GM13977 (cell line): ENCODE measurements at regions not wholly inside any gene's neighbourhood (a gene's known extent, or its start where the extent isn't known, plus 50 kb on each side); places are given as distances from the start of the nearest gene placed in this dataset.

Experiments used
- DNase-seq: peaks from one replicate; pipeline ENCODE4 v3.0.0; 2012; ENCODE audit warnings: low spot score
- in situ Hi-C: fragments of 300-500 bp; cut with MboI; formaldehyde crosslinking; loops from one replicate; pipeline ENCODE4 v1.12.0; 2022; ENCODE audit warnings: low sequenced_read_pairs, low pct_unique_long_range_greater_than_20kb, mixed read lengths, inconsistent platforms; ENCODE audit not compliant: unreplicated experiment
- TF ChIP-seq, protein P1 (sequence below): IDR thresholded peaks from 2 replicates; pipeline ENCODE4 v1.5.1; 2012; ENCODE audit warnings: mild to moderate bottlenecking, control low read depth; ENCODE audit not compliant: insufficient read depth; ENCODE audit errors: extremely low read depth, missing control alignments

DNA sequence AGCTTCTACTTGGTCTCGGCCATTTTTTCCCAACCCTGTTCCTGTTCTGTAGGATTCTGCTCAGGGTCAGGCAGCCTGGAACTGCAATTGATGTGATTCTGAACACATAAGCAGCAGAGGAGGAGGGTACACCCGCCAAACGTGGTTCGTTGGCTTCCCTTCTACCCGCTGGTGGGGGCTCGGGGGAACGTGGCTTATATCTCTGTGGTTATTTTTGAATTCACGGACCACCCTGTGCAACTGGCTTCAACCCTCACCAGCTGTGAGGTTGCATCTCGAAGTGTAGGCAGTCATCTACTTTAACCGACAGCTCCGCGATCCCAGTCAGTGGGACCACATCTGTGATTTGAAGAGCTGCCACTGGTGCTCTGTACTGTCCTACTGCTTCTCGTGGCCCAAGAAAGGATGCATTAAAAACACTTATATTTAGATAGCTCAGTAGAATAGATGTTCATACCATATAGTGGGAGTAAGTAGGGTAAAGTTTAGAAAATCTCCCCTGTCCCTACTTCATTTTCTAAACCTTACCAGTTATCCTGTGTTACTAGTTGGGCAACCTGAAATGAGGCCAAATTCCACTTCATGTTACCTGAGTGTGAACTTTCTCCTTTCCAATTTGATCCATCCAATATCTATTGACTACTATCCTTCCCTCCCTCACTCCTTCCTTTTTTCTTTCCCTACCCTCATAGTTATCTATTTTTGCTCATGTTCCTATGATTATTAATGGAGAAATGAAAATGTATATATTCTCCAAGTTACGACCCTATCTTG lies 80.4 kb upstream of the BCOR start:
- in situ Hi-C loops = no loop called here
- TF ChIP-seq, protein P1, sequence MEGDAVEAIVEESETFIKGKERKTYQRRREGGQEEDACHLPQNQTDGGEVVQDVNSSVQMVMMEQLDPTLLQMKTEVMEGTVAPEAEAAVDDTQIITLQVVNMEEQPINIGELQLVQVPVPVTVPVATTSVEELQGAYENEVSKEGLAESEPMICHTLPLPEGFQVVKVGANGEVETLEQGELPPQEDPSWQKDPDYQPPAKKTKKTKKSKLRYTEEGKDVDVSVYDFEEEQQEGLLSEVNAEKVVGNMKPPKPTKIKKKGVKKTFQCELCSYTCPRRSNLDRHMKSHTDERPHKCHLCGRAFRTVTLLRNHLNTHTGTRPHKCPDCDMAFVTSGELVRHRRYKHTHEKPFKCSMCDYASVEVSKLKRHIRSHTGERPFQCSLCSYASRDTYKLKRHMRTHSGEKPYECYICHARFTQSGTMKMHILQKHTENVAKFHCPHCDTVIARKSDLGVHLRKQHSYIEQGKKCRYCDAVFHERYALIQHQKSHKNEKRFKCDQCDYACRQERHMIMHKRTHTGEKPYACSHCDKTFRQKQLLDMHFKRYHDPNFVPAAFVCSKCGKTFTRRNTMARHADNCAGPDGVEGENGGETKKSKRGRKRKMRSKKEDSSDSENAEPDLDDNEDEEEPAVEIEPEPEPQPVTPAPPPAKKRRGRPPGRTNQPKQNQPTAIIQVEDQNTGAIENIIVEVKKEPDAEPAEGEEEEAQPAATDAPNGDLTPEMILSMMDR = no peak
- DNase-seq = no peak

DNA sequence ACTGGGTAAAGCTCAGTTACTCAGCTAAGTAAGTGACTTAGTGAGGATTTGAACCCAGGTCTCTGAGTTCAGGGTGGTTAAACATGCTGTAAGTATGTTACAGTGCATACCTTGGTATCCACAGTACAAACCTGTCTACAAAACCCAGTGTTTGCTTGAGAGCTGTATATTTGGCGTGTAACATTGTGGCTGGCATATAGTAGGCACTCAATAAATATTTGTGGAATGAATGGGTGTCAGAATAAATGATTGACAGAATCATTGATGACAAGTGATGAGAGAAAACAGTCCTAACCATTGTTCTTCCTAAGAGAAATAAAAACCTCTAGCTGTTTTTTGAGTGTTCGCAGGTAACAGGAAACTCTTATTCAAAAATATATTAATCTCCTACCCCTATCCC lies 79.7 kb upstream of the BCOR start:
- in situ Hi-C loops = no loop called here
- TF ChIP-seq, protein P1 = no peak
- no peak for DNase-seq

DNA sequence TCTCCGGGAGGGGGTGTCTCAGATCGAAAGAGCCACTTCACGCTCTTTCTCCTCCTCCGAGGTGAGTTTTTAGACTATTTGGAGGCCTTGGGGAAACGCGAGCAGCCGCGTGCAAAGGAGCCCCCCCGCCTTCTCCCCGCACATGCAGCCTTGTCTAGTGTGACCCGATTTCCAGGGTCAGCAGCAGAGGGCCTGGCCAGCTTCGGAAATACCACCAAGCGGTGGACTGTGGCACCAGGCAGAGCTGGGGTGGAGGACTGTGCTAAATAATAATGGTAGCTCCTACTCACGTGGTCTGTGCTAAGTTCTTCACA lies 79.3 kb upstream of the BCOR start:
- in situ Hi-C loops = no loop called here
- DNase-seq = no peak

DNA sequence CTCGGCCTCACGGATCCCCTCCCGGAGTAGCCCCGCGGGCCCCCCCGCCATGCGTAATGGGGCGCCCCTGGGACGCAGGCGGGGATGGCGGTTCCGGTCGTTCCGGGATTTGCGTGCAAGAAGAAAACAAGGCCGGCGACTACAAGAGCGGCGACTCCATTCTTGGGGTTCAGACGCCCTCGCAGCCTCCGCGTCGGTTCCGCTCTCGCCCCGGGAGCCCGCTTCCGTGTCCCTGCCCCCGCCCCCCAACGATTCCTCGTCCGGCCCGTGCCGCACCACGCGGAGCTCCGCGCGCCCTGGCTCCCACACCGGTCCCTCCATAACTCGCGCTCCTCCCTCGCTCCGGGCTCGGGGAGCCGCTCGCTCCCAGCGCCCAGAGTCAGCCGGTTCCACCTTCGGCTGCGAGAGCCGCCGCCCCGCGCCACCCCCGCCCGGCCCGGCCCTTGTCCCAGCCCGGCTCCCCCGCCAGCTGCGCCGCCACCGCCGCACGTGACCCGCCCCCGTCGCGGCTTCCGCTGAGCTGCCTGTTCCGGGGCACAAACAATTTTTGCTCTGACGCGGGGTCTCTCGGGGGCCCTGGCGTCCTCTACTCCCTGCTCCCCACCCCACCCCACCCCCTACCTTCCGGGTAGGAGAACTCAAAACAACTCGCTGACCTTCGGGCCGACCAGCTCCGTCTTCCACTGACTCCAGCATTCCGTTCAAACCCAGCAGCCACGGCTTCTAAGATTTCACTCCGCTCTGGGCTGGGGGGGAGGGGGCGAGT lies 78.8 kb upstream of the BCOR start:
- in situ Hi-C loops = no loop called here
- TF ChIP-seq, protein P1 = no peak
- DNase-seq = peak; percentile 77

More for the DNA sequence above, 79.3 kb upstream of the BCOR start:
- TF ChIP-seq, protein P1 = no peak

DNA sequence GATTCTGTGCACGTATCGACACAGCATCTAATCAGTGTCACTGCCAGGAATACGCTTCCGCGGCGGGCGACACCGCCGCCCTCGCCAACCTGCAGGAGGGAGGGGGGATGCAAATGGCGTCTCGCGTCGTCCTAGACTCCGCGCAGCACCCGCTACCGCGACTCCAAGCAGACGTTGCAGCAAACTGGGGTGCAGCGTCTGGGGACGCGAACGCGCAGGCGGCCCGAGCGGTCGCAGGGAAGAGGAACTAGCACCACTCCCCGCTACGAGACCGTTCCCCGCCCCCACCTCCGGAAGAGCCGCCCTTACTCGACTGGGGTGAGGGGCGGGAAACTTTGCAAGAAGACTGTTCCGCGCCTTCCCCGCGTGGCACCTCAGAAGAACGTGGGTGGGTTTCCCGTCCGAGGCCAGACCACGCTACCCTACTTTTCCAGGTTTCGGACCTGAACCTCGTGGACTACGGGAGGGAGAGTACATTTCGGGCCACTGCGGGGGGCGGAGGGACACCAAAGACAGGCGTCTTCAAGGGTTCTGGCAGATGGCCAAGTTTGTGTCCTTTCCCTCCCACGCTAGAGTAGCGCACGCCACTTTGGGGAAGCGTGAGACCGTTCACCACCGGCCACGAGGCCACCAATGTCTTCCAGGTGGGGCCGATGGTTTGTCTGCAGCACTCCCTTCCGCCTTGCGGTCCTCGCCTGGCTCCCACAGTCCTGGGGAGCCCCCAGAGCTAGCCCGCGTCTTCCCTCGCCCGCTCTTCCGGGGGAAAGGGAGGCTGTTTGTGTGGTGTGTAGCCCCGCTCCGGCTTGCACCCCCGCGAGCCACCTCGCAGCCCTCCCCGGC lies 78.0 kb upstream of the BCOR start:
- TF ChIP-seq, protein P1 = no peak
- peak; percentile 80 for DNase-seq
- in situ Hi-C loops = no loop called here

DNA sequence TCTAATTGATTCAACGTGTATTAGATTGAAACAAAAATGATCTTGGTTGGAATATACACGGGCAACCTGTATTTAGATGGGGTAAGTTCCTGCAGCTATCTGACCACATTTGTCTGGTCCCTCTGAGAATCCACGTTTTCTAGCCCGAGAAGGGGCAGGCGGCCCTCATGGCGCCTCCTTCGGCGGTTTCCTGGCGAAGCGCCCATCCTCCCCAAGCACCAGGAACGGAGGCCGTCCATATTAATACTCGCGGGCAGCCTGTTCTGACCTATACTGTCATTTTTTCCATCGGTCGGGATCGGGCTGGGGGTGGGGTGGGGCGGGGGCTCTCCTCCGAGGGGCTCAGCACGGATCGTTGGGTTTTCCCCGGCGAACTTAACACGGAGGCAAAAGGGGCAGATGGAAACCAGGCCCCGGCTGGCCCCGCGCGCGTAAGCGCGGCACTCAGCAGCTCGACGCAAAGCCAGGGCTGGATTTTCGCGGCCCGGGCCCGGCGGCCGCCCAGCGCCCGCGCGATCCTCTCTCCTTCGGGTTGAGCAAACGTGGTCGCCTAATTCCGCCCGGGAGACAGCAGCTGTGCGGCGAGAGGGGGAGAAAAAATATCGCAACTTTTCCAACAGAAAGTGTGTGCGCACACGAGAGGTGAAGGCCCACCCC lies 77.2 kb upstream of the BCOR start:
- in situ Hi-C loops = loop anchor here (25.0 kb wide), 1 partner anchor 163 kb away; no protein-coding TSS in a partner anchor
- DNase-seq = no peak
- TF ChIP-seq, protein P1 = no peak
